ENCODE measurements at regions not wholly inside any gene's neighbourhood (a gene's known extent, or its start where the extent isn't known, plus 50 kb on each side); places are given as distances from the start of the nearest gene placed in this dataset.
"Not testable (repeated sequence)": the region's sequence is repeated elsewhere in the genome, so short reads cannot be mapped to it uniquely, and the experiment has no call there.

GRCh38 chr21:35719080-35719479 lies 341.2 kb downstream of the SETD4 start:
- no peaks in the 10 kb centered on the region for H3K9me3 Mint-ChIP-seq (ENCODE audit: low read depth)
- H3K4me3 Mint-ChIP-seq (ENCODE audit: unreplicated experiment) = no peak overlapping the region
- H3K27me3 Mint-ChIP-seq (ENCODE audit: low read depth) = peaks cover 20% of the 10 kb centered on the region
- H3K36me3 Mint-ChIP-seq (ENCODE audit: low read depth) = no peaks in the 10 kb centered on the region
- no peak for TF ChIP-seq CTCF (IDR thresholded peaks at IDR 0.05)
- H3K27ac Mint-ChIP-seq (ENCODE audit: unreplicated experiment) = no peak overlapping the region
- H3K4me1 Mint-ChIP-seq (ENCODE audit: low read depth) = peaks cover 17% of the 10 kb centered on the region
- DNase-seq (ENCODE audit: low spot score) = no peak

GRCh38 chr21:35716876-35717565 lies 343.3 kb downstream of the SETD4 start:
- Mint-ChIP-seq H3K36me3 (ENCODE audit: low read depth) (peaks cover 2% of the 10 kb centered on the region), H3K27ac (ENCODE audit: unreplicated experiment) (no peak overlapping the region), H3K9me3 (ENCODE audit: low read depth) (peaks cover 3% of the 10 kb centered on the region), H3K4me1 (ENCODE audit: low read depth) (peaks cover 17% of the 10 kb centered on the region), H3K4me3 (ENCODE audit: unreplicated experiment) (no peak overlapping the region), H3K27me3 (ENCODE audit: low read depth) (peaks cover 22% of the 10 kb centered on the region)
- DNase-seq (ENCODE audit: low spot score) = no peak
- no peak for TF ChIP-seq CTCF (IDR thresholded peaks at IDR 0.05)

- Mint-ChIP-seq H3K27me3 (ENCODE audit: low read depth) (peaks cover 23% of the 10 kb centered on the region), H3K4me3 (ENCODE audit: unreplicated experiment) (no peak overlapping the region)
These were observed 346.4 kb downstream of the SETD4 start for GRCh38 chr21:35713914-35714313.

GRCh38 chr21:35711661-35712060 lies 348.7 kb downstream of the SETD4 start:
- Mint-ChIP-seq H3K27ac (ENCODE audit: unreplicated experiment) (no peak overlapping the region), H3K4me1 (ENCODE audit: low read depth) (no peaks in the 10 kb centered on the region), H3K36me3 (ENCODE audit: low read depth) (peaks cover 2% of the 10 kb centered on the region), H3K4me3 (ENCODE audit: unreplicated experiment) (no peak overlapping the region), H3K9me3 (ENCODE audit: low read depth) (peaks cover 3% of the 10 kb centered on the region), H3K27me3 (ENCODE audit: low read depth) (peaks cover 30% of the 10 kb centered on the region)
- DNase-seq (ENCODE audit: low spot score) = no peak
- no peak for TF ChIP-seq CTCF (IDR thresholded peaks at IDR 0.05)

More at GRCh38 chr21:35713914-35714313, 346.4 kb downstream of the SETD4 start:
- H3K36me3 Mint-ChIP-seq (ENCODE audit: low read depth) = peaks cover 2% of the 10 kb centered on the region
- no peak for TF ChIP-seq CTCF (IDR thresholded peaks at IDR 0.05)
- H3K9me3 Mint-ChIP-seq (ENCODE audit: low read depth) = peaks cover 3% of the 10 kb centered on the region
- no peak for DNase-seq (ENCODE audit: low spot score)
- H3K27ac Mint-ChIP-seq (ENCODE audit: unreplicated experiment) = no peak overlapping the region
- H3K4me1 Mint-ChIP-seq (ENCODE audit: low read depth) = no peaks in the 10 kb centered on the region

- no peaks in the 10 kb centered on the region for H3K4me1 Mint-ChIP-seq (ENCODE audit: low read depth)
- H3K27ac Mint-ChIP-seq (ENCODE audit: unreplicated experiment) = no peak overlapping the region
- DNase-seq (ENCODE audit: low spot score) = no peak
- H3K36me3 Mint-ChIP-seq (ENCODE audit: low read depth) = peaks cover 2% of the 10 kb centered on the region
- peaks cover 31% of the 10 kb centered on the region for H3K27me3 Mint-ChIP-seq (ENCODE audit: low read depth)
- TF ChIP-seq CTCF (IDR thresholded peaks at IDR 0.05) = no peak
- peaks cover 3% of the 10 kb centered on the region for H3K9me3 Mint-ChIP-seq (ENCODE audit: low read depth)
- H3K4me3 Mint-ChIP-seq (ENCODE audit: unreplicated experiment) = no peak overlapping the region
These were observed 349.1 kb downstream of the SETD4 start for GRCh38 chr21:35711213-35711612.

GRCh38 chr21:35709990-35710389 lies 350.3 kb downstream of the SETD4 start:
- H3K9me3 Mint-ChIP-seq (ENCODE audit: low read depth); H3K4me1 Mint-ChIP-seq (ENCODE audit: low read depth); H3K36me3 Mint-ChIP-seq (ENCODE audit: low read depth); H3K4me3 Mint-ChIP-seq (ENCODE audit: unreplicated experiment); H3K27ac Mint-ChIP-seq (ENCODE audit: unreplicated experiment); DNase-seq (ENCODE audit: low spot score): not testable (repeated sequence)
- H3K27me3 Mint-ChIP-seq (ENCODE audit: low read depth) = peaks cover 25% of the 10 kb centered on the region
